ENCODE measurements at regions not wholly inside any gene's neighbourhood (a gene's known extent, or its start where the extent isn't known, plus 50 kb on each side); places are given as distances from the start of the nearest gene placed in this dataset.

GRCh38 chr14:49106741-49107667 lies 479.2 kb downstream of the RPS29 start:
- ChIA-PET CTCF (interaction anchor here (1.0 kb wide), 1 partner anchor 33 kb away, joined by 3 read pairs; no protein-coding TSS in a partner anchor), POLR2A (interaction anchor here (0.6 kb wide), 1 partner anchor 479 kb away, joined by 3 read pairs; no protein-coding TSS in a partner anchor)
- no peak overlapping the region for H3K27ac ChIP-seq (ENCODE audit: extremely low read depth, low read depth, low read length)
- H3K36me3 ChIP-seq (ENCODE audit: control insufficient read depth in 2 of 2, insufficient read depth in 1 of 2, low read length in 2 of 2), result no peaks in the 10 kb centered on the region
- TF ChIP-seq, protein P1, sequence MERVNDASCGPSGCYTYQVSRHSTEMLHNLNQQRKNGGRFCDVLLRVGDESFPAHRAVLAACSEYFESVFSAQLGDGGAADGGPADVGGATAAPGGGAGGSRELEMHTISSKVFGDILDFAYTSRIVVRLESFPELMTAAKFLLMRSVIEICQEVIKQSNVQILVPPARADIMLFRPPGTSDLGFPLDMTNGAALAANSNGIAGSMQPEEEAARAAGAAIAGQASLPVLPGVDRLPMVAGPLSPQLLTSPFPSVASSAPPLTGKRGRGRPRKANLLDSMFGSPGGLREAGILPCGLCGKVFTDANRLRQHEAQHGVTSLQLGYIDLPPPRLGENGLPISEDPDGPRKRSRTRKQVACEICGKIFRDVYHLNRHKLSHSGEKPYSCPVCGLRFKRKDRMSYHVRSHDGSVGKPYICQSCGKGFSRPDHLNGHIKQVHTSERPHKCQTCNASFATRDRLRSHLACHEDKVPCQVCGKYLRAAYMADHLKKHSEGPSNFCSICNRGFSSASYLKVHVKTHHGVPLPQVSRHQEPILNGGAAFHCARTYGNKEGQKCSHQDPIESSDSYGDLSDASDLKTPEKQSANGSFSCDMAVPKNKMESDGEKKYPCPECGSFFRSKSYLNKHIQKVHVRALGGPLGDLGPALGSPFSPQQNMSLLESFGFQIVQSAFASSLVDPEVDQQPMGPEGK (tag by site-specific recombination; IDR thresholded peaks at IDR 0.05), result no peak
- TF ChIP-seq TRIM28 (IDR thresholded peaks at IDR 0.05; ENCODE audit: borderline replicate concordance, low read length) (no peak), ZNF121 (tag by site-specific recombination; IDR thresholded peaks at IDR 0.05) (no peak), ZNF423 (tag by site-specific recombination; IDR thresholded peaks at IDR 0.05) (no peak), ZNF677 (tag by site-specific recombination; IDR thresholded peaks at IDR 0.05) (no peak), ZNF530 (tag by site-specific recombination; IDR thresholded peaks at IDR 0.05; ENCODE audit: low read depth) (no peak), ZNF37A (tag by site-specific recombination; IDR thresholded peaks at IDR 0.05) (no peak), ZNF311 (tag by site-specific recombination; IDR thresholded peaks at IDR 0.05; ENCODE audit: borderline replicate concordance) (no peak)
- TF ChIP-seq, protein P2, sequence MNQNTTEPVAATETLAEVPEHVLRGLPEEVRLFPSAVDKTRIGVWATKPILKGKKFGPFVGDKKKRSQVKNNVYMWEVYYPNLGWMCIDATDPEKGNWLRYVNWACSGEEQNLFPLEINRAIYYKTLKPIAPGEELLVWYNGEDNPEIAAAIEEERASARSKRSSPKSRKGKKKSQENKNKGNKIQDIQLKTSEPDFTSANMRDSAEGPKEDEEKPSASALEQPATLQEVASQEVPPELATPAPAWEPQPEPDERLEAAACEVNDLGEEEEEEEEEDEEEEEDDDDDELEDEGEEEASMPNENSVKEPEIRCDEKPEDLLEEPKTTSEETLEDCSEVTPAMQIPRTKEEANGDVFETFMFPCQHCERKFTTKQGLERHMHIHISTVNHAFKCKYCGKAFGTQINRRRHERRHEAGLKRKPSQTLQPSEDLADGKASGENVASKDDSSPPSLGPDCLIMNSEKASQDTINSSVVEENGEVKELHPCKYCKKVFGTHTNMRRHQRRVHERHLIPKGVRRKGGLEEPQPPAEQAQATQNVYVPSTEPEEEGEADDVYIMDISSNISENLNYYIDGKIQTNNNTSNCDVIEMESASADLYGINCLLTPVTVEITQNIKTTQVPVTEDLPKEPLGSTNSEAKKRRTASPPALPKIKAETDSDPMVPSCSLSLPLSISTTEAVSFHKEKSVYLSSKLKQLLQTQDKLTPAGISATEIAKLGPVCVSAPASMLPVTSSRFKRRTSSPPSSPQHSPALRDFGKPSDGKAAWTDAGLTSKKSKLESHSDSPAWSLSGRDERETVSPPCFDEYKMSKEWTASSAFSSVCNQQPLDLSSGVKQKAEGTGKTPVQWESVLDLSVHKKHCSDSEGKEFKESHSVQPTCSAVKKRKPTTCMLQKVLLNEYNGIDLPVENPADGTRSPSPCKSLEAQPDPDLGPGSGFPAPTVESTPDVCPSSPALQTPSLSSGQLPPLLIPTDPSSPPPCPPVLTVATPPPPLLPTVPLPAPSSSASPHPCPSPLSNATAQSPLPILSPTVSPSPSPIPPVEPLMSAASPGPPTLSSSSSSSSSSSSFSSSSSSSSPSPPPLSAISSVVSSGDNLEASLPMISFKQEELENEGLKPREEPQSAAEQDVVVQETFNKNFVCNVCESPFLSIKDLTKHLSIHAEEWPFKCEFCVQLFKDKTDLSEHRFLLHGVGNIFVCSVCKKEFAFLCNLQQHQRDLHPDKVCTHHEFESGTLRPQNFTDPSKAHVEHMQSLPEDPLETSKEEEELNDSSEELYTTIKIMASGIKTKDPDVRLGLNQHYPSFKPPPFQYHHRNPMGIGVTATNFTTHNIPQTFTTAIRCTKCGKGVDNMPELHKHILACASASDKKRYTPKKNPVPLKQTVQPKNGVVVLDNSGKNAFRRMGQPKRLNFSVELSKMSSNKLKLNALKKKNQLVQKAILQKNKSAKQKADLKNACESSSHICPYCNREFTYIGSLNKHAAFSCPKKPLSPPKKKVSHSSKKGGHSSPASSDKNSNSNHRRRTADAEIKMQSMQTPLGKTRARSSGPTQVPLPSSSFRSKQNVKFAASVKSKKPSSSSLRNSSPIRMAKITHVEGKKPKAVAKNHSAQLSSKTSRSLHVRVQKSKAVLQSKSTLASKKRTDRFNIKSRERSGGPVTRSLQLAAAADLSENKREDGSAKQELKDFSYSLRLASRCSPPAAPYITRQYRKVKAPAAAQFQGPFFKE (tag by site-specific recombination; IDR thresholded peaks at IDR 0.05; ENCODE audit: borderline replicate concordance), result no peak
- no peak overlapping the region for H3K4me3 ChIP-seq (ENCODE audit: low read depth, low read length)
- no peaks in the 10 kb centered on the region for H3K4me1 ChIP-seq (ENCODE audit: control insufficient read depth, insufficient read depth, low read length)
- no peaks in the 10 kb centered on the region for H3K9me3 ChIP-seq (ENCODE audit: control insufficient read depth, insufficient read depth, low read depth, low read length)

- Histone ChIP-seq H3K4me3 (ENCODE audit: low read depth, low read length) (no peak overlapping the region), H3K36me3 (ENCODE audit: control insufficient read depth in 2 of 2, insufficient read depth in 1 of 2, low read length in 2 of 2) (no peaks in the 10 kb centered on the region), H3K4me1 (ENCODE audit: control insufficient read depth, insufficient read depth, low read length) (no peaks in the 10 kb centered on the region), H3K27ac (ENCODE audit: extremely low read depth, low read depth, low read length) (no peak overlapping the region), H3K9me3 (ENCODE audit: control insufficient read depth, insufficient read depth, low read depth, low read length) (no peaks in the 10 kb centered on the region)
- ChIA-PET CTCF (no interaction called here), POLR2A (no interaction called here)
- TF ChIP-seq, protein P2 (tag by site-specific recombination; IDR thresholded peaks at IDR 0.05; ENCODE audit: borderline replicate concordance), result no peak
- no peak for TF ChIP-seq FEZF1 (tag by site-specific recombination; IDR thresholded peaks at IDR 0.05)
- TF ChIP-seq ZBTB17 (tag by site-specific recombination; IDR thresholded peaks at IDR 0.05), result no peak
- no peak for TF ChIP-seq ZSCAN16 (tag by site-specific recombination; IDR thresholded peaks at IDR 0.05)
- TF ChIP-seq ZSCAN4 (tag by site-specific recombination; IDR thresholded peaks at IDR 0.05), result no peak
- TF ChIP-seq ZNF585B (tag by site-specific recombination; IDR thresholded peaks at IDR 0.05), result no peak
- TF ChIP-seq ZNF560 (tag by site-specific recombination; IDR thresholded peaks at IDR 0.05; ENCODE audit: borderline replicate concordance), result no peak
- no peak for TF ChIP-seq ZNF621 (tag by site-specific recombination; IDR thresholded peaks at IDR 0.05)
- no peak for TF ChIP-seq SCRT2 (tag by site-specific recombination; IDR thresholded peaks at IDR 0.05)
- no peak for TF ChIP-seq ZNF473 (tag by site-specific recombination; IDR thresholded peaks at IDR 0.05)
Measured at GRCh38 chr14:49105956-49106355, 480.2 kb downstream of the RPS29 start.
